ENCODE measurements at regions not wholly inside any gene's neighbourhood (a gene's known extent, or its start where the extent isn't known, plus 50 kb on each side); places are given as distances from the start of the nearest gene placed in this dataset.

- H3K4me3 ChIP-seq (ENCODE audit: low read length, poor library complexity, severe bottlenecking), result no peak overlapping the region
- TF ChIP-seq EZH2phosphoT487 (IDR thresholded peaks at IDR 0.05; ENCODE audit: borderline replicate concordance), result no peak
- no peak for TF ChIP-seq CTCF (conservative IDR thresholded peaks at IDR 0.05; ENCODE audit: low read length)
- H3K4me1 ChIP-seq (ENCODE audit: insufficient read depth, low read length, poor library complexity, severe bottlenecking), result peaks cover 4% of the 10 kb centered on the region
- H4K20me1 ChIP-seq (ENCODE audit: insufficient read depth, low read length, poor library complexity, severe bottlenecking), result no peaks in the 10 kb centered on the region
- H2AFZ ChIP-seq (ENCODE audit: low read length), result no peak overlapping the region
- no peaks in the 10 kb centered on the region for H3F3A ChIP-seq (ENCODE audit: low read depth)
- no peaks in the 10 kb centered on the region for H3K79me2 ChIP-seq (ENCODE audit: insufficient read depth, low read length)
- no peak overlapping the region for H3K4me2 ChIP-seq (ENCODE audit: low read depth, low read length, poor library complexity, severe bottlenecking)
- H3K27me3 ChIP-seq (ENCODE audit: insufficient read depth, low read length, poor library complexity, severe bottlenecking), result no peaks in the 10 kb centered on the region
- no peaks in the 10 kb centered on the region for H3K36me3 ChIP-seq (ENCODE audit: insufficient read depth, low read length)
- no peaks in the 10 kb centered on the region for H3K9me3 ChIP-seq (ENCODE audit: insufficient read depth, low read depth, low read length)
- no peak overlapping the region for H3K9ac ChIP-seq (ENCODE audit: low read depth, low read length, poor library complexity, severe bottlenecking)
- H3K9me2 ChIP-seq (replicated peaks; ENCODE audit: low read depth, low read length), result no peaks in the 10 kb centered on the region
Observed at GRCh38 chr3:178189854-178190253, 346.4 kb upstream of the KCNMB2 start.

DNA sequence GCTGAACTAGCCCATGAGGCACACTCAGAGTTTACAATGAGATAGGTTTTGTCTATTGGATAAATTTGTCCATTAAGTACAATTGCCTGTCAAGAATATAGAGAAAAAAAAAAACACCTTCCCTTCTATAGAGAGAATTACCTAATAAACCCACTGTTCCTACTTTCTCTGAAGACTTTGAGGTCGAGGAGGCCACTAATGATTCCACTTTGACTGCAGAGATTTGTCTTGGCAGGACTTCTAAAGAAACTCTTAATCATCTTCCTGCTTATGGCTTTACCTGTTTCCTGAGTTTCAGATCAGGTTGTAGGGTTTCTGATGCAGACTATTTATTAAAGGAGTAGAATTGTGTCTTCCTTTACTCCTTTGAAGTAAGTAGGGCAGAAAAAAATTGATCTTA, 342.4 kb upstream of the KCNMB2 start:
- Histone ChIP-seq H3K9me2 (replicated peaks; ENCODE audit: low read depth, low read length) (no peaks in the 10 kb centered on the region), H3K4me3 (ENCODE audit: low read length, poor library complexity, severe bottlenecking) (no peak overlapping the region), H3K79me2 (ENCODE audit: insufficient read depth, low read length) (no peaks in the 10 kb centered on the region), H3K9ac (ENCODE audit: low read depth, low read length, poor library complexity, severe bottlenecking) (no peak overlapping the region), H3K27me3 (ENCODE audit: insufficient read depth, low read length, poor library complexity, severe bottlenecking) (no peaks in the 10 kb centered on the region), H4K20me1 (ENCODE audit: insufficient read depth, low read length, poor library complexity, severe bottlenecking) (no peaks in the 10 kb centered on the region), H3F3A (ENCODE audit: low read depth) (no peaks in the 10 kb centered on the region), H3K4me2 (ENCODE audit: low read depth, low read length, poor library complexity, severe bottlenecking) (no peak overlapping the region), H3K4me1 (ENCODE audit: insufficient read depth, low read length, poor library complexity, severe bottlenecking) (no peaks in the 10 kb centered on the region), H3K9me3 (ENCODE audit: insufficient read depth, low read depth, low read length) (no peaks in the 10 kb centered on the region), H3K36me3 (ENCODE audit: insufficient read depth, low read length) (no peaks in the 10 kb centered on the region), H2AFZ (ENCODE audit: low read length) (no peak overlapping the region)
- TF ChIP-seq CTCF (conservative IDR thresholded peaks at IDR 0.05; ENCODE audit: low read length), result no peak
- TF ChIP-seq EZH2phosphoT487 (IDR thresholded peaks at IDR 0.05; ENCODE audit: borderline replicate concordance), result no peak

DNA sequence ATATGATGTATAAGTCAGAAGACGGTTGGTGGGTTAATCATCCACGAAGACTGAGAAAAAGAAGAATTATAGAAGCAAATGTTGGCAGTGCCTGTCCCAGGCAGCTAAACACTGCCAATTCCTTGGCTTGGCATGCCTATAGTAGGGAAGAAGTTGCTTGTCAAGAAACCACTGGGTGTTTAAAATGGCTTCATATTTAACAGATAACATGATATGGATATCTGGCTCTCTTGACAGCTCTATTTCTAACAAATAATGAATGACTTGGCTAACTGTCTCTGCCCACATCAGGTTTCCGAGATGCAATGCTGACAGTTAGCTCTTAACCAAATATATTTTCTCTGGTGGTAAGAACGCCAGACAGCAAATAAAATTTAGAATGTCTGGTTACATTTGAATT, 341.7 kb upstream of the KCNMB2 start:
- Histone ChIP-seq H3F3A (ENCODE audit: low read depth) (no peaks in the 10 kb centered on the region), H3K79me2 (ENCODE audit: insufficient read depth, low read length) (no peaks in the 10 kb centered on the region), H3K9me2 (replicated peaks; ENCODE audit: low read depth, low read length) (no peaks in the 10 kb centered on the region), H3K36me3 (ENCODE audit: insufficient read depth, low read length) (no peaks in the 10 kb centered on the region), H3K4me3 (ENCODE audit: low read length, poor library complexity, severe bottlenecking) (no peak overlapping the region), H3K27me3 (ENCODE audit: insufficient read depth, low read length, poor library complexity, severe bottlenecking) (no peaks in the 10 kb centered on the region), H2AFZ (ENCODE audit: low read length) (no peak overlapping the region), H3K9me3 (ENCODE audit: insufficient read depth, low read depth, low read length) (no peaks in the 10 kb centered on the region), H3K9ac (ENCODE audit: low read depth, low read length, poor library complexity, severe bottlenecking) (no peak overlapping the region), H3K4me2 (ENCODE audit: low read depth, low read length, poor library complexity, severe bottlenecking) (no peak overlapping the region), H3K4me1 (ENCODE audit: insufficient read depth, low read length, poor library complexity, severe bottlenecking) (no peaks in the 10 kb centered on the region), H4K20me1 (ENCODE audit: insufficient read depth, low read length, poor library complexity, severe bottlenecking) (no peaks in the 10 kb centered on the region)
- no peak for TF ChIP-seq CTCF (conservative IDR thresholded peaks at IDR 0.05; ENCODE audit: low read length)
- no peak for TF ChIP-seq EZH2phosphoT487 (IDR thresholded peaks at IDR 0.05; ENCODE audit: borderline replicate concordance)

All from Loucy (cell line).